HG03135 (cell line): ENCODE measurements at regions not wholly inside any gene's neighbourhood (a gene's known extent, or its start where the extent isn't known, plus 50 kb on each side); places are given as distances from the start of the nearest gene placed in this dataset.
A peak's percentile ranks its signal among the peaks of the same experiment; 100 is the strongest.

ENCODE experiments used
- ATAC-seq: cut with Tn5 transposase; IDR thresholded peaks from one replicate; pipeline ENCODE4 v1.9.1; 2021; ENCODE audit warnings: mild to moderate bottlenecking, moderate library complexity; ENCODE audit not compliant: unreplicated experiment

DNA sequence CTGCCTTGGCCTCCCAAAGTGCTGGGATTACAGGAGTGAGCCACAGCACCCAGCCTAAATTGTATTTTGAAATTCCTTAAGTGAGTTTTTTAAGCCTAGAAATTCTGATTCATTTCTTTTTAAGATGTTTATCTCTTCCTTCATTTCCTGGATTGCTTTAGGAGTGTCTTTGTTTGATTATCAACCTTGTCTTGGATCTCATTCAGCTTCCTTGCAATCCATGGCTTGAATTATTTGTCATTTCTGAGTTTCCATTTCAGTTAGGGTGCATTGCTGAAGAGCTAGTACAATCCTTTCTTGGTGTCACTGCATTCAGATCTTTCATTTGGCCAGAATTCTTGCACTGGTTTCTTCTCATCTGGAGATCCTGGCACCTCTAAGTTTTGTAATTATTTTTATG, 606.4 kb upstream of the ZNF804A start:
- no peak for ATAC-seq

DNA sequence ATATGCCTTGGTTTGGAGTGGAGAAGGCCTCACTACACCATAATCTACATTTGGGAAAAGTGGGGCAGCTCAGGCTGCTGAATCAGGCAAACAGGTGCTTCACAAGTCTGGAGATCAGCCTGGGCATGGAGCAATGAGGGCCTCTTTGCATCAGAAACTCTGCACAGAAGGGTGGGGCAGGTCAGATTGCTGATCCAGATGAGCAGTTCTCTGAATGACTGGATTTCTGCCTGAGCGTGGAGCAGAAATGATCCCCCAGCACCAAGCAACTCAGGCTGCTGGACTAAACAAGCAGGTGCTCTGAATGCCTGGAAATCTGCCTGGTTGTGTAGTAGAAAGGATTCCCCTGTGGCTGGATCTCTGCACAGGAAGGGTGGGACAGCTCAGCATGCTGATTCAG, 605.3 kb upstream of the ZNF804A start:
- ATAC-seq, result peak; percentile 55

DNA sequence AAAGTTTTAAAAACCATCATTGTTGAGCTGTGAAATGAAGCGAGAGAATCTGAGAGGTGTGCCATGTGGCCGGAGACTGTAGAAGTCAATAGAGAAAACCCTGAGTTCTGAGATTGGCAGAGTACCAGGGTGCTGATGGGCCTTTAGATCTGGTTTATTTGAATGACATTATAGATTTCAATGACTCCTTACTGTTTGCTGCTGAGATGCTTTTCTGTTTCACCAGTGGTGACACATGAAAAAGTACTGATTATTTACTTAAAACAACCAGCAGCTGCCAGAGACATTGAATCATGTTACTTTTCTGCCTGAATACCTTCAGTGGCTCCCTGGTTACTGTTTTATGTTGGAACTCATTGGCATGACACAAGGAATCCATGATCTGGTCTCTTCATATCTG, 602.7 kb upstream of the ZNF804A start:
- ATAC-seq, result no peak

DNA sequence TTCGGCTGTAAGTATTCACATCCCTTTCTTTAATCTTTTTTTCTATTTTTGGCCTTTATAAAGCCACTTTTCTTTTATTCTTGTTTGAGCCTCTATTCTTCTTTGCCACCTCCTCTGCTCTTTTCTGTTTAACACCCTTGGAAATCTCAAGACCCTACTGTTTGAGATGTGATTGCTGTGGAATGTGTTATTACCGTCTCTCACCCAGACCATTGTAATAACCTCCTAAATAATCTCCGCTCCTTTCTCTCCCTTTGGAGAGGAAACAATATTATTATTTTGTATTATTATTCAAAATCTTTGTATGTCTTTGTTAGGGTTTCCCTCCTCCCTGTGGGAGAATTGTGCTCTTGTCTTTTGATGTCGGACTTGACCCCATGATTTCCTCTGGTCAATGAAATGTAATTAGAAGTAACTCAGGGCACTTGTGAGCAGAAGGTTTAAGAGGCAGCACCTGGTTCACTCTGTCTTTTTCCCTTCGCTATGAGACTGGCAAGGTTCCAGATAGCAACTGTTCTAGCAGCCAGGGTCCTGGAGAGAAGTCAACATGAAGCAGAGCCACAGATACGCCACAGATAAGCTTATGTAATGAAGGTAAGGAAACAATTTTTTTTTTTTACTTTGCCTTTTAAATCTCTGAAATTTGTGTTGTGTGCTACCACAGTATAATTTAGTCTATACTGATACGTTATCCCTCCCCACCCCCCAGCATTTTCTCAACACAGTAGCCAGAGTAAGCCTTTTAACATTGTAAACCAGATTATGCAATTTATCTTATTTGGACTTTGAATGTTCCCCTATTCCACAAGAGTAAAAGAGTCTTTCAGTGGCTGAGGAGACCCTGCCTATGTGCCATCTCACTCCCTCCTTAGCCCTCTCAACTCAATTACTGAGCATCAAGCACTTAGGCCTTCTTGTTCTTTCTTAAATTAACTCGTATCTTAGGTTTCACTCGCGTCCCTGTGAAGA, 601.2 kb upstream of the ZNF804A start:
- ATAC-seq, result no peak

GRCh38 chr2:183998041-183998796, 600.1 kb upstream of the ZNF804A start:
- peak; percentile 95 for ATAC-seq

GRCh38 chr2:183998797-183999190, 599.5 kb upstream of the ZNF804A start:
- peak; percentile 22 for ATAC-seq

- peak; percentile 89 for ATAC-seq
These were observed 593.9 kb upstream of the ZNF804A start for GRCh38 chr2:184004289-184004947.

GRCh38 chr2:184004948-184005672, 593.2 kb upstream of the ZNF804A start:
- peak; percentile 44 for ATAC-seq

GRCh38 chr2:184006998-184007397, 591.3 kb upstream of the ZNF804A start:
- no peak for ATAC-seq

- no peak for ATAC-seq
These were observed 571.4 kb upstream of the ZNF804A start for GRCh38 chr2:184026961-184027360.

- no peak for ATAC-seq
These were observed 568.1 kb upstream of the ZNF804A start for GRCh38 chr2:184030245-184030644.

DNA sequence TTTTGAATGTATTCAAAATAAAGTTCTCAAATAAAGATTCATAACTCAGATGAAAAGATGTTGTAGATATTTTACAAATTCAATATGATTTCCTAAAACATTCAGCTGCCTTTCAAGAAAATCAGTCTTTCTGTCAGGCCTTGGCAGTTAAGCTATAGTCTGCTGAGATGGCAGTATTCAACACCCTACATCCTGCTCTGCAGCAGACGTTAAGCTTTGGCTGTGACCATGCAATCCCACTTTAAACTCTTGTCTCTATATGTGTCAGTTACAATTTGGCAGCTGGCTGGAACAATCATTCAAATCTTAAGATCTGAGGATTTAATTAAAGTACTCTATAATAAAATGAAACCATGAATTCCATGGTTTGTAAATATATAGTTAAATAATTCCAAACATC, 567.3 kb upstream of the ZNF804A start:
- no peak for ATAC-seq

GRCh38 chr2:184031402-184032147, 566.8 kb upstream of the ZNF804A start:
- ATAC-seq, result no peak

GRCh38 chr2:184032983-184033382, 565.3 kb upstream of the ZNF804A start:
- ATAC-seq, result no peak

DNA sequence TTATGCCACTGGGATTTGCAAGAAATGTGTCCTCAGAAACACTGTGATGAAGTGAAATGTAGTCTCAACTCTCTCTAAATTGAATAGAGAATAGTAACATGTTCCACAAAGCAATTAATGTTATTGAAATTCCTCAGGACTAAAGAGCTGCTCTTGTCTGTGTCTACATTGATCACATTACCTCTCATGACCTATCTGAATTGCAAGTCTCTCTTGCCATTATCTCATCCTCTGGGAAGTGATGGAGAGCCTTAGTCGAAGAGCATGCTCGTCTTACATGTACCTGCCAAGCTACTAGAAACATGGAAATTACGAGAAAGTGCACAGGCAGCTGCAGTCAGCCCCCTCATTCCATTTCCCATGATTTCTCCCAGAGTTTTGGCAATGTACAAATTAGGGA, 561.1 kb upstream of the ZNF804A start:
- ATAC-seq, result no peak

DNA sequence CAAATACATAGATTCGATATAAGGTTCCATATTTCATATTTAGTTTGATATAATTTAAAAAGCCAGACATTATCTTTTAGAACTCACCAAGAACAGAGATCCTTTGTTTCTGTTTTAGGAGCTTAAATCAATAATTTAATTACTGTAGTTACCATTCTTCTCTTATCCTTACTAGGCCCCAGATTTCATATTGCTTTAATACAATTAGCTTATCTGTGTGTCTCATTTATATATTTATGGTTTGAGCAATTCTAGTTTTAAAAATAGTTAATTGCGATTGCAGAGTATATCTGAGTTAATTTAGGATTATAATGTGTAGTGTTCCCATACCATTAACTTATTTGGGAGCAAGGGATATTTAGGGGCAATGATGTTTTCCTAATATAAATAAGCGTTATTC, 558.8 kb upstream of the ZNF804A start:
- no peak for ATAC-seq

DNA sequence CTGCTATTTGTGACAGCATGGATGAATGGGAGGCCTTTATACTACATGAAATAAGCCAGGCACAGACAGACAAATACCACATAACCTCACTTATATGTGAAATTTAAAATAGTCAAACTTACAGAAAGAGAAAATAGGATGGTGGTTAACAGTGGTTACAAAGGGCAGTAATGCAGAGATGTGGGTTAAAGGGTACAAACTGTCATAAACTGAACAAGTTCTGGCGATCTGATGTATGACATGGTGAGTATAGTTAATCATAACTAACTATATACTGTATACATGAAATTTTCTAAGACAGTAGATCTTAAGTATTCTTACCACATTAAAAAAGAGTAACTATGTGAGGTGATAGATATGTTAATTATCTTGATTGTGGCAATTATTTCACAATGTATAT, 558.1 kb upstream of the ZNF804A start:
- ATAC-seq, result no peak

DNA sequence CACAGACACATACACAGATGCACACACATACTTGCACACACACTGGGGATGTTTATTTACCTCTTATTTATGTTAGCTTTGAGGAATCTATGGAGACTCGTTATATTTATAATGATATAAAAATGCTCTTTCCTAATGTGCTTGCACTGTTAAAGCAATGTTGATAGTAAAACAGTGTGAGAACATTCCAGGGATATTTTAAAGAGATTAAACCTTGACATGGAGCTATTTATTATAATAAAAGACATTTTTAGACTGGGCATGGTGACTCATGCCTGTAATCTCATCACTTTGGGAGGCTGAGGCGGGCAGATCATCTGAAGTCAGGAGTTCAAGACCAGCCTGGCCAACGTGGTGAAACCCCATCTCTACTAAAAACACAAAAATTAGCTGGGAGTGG, 557.3 kb upstream of the ZNF804A start:
- ATAC-seq, result no peak

- no peak for ATAC-seq
These were observed 556.6 kb upstream of the ZNF804A start for GRCh38 chr2:184041777-184042176.

- ATAC-seq, result no peak
These were observed 550.8 kb upstream of the ZNF804A start for GRCh38 chr2:184047536-184047935.
